Effector memory CD4-positive, alpha-beta T cell (primary cell): ENCODE measurements at regions not wholly inside any gene's neighbourhood (a gene's known extent, or its start where the extent isn't known, plus 50 kb on each side); places are given as distances from the start of the nearest gene placed in this dataset.
"Not testable (repeated sequence)": the region's sequence is repeated elsewhere in the genome, so short reads cannot be mapped to it uniquely, and the experiment has no call there.

Experiments used
- DNase-seq, 3 donors: peaks; one replicate each; pipeline ENCODE4 v3.0.0-alpha.2; 2020
- H3K27ac ChIP-seq: 2 replicates; pipeline ENCODE4 v1.7.0; 2013; ENCODE audit warnings: mild to moderate bottlenecking, low read length, moderate library complexity; ENCODE audit not compliant: insufficient read depth, poor library complexity, severe bottlenecking
- H3K27me3 ChIP-seq: replicated peaks from 2 replicates; pipeline ENCODE4 v1.7.0; 2013; ENCODE audit warnings: mild to moderate bottlenecking, low read length; ENCODE audit not compliant: insufficient read depth, control insufficient read depth, poor library complexity, severe bottlenecking
- H3K36me3 ChIP-seq: 2 replicates; pipeline ENCODE4 v1.7.0; 2013; ENCODE audit warnings: mild to moderate bottlenecking, low read length, moderate library complexity; ENCODE audit not compliant: control insufficient read depth, insufficient read depth
- H3K4me1 ChIP-seq: 2 replicates; pipeline ENCODE4 v1.7.0; 2013; ENCODE audit warnings: low read length, mild to moderate bottlenecking; ENCODE audit not compliant: control insufficient read depth, insufficient read depth, poor library complexity, severe bottlenecking
- H3K4me3 ChIP-seq: 2 replicates; pipeline ENCODE4 v1.7.0; 2013; ENCODE audit warnings: low read length, low read depth, mild to moderate bottlenecking; ENCODE audit not compliant: insufficient read depth, poor library complexity, severe bottlenecking
- H3K9me3 ChIP-seq: 2 replicates; pipeline ENCODE4 v1.7.0; 2013; ENCODE audit warnings: mild to moderate bottlenecking, low read length, moderate library complexity; ENCODE audit not compliant: control insufficient read depth

GRCh38 chr10:33920351-33920750 lies 585.9 kb upstream of the NRP1 start:
- Histone ChIP-seq H3K27me3 (no peaks in the 10 kb centered on the region), H3K4me3 (no peak overlapping the region), H3K9me3 (no peaks in the 10 kb centered on the region), H3K27ac (no peak overlapping the region), H3K36me3 (no peaks in the 10 kb centered on the region), H3K4me1 (no peaks in the 10 kb centered on the region)
- no peak for DNase-seq

GRCh38 chr10:33919244-33919643 lies 584.8 kb upstream of the NRP1 start:
- Histone ChIP-seq H3K4me3 (no peak overlapping the region), H3K27ac (no peak overlapping the region), H3K4me1 (no peaks in the 10 kb centered on the region), H3K9me3 (no peaks in the 10 kb centered on the region), H3K27me3 (no peaks in the 10 kb centered on the region), H3K36me3 (no peaks in the 10 kb centered on the region)
- DNase-seq = no peak

DNA sequence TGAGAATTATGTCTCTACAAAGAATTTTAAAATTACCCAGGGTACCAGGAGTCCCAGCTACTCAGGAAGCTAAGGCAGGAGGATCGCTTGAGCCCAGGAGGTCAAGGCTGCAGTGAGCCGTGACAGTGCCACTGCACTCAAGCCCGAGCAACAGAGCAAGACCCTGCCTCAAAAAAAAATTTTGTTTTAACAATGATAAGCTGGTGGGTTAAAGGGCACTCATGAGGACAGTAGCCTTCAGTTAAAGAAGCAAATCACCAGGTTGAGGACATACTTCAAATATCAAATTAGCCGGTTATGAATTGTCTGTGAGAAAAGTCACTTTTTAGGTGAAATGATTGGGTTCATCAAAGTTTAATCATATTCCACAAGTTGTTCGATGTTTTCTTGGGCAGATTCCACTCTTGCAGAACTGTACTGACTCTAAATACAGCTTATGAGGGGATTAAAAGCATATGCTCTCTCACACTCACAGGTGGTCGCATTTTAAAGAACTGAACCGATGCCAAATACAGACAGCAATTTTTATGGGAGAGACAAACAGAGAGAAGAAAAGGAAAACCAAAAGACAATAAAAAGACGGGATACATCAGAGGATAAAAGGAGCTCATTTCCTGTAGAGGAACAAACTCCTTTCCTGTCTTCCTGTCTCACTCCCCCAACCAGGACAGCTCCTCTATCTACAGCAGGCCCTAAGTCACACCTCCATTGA lies 582.8 kb upstream of the NRP1 start:
- H3K4me1 ChIP-seq = no peaks in the 10 kb centered on the region
- no peak overlapping the region for H3K27ac ChIP-seq
- H3K36me3 ChIP-seq = no peaks in the 10 kb centered on the region
- DNase-seq = no peak
- no peaks in the 10 kb centered on the region for H3K9me3 ChIP-seq
- H3K27me3 ChIP-seq = no peaks in the 10 kb centered on the region
- H3K4me3 ChIP-seq = no peak overlapping the region

GRCh38 chr10:33914746-33915145 lies 580.3 kb upstream of the NRP1 start:
- no peak for DNase-seq
- H3K9me3 ChIP-seq = no peaks in the 10 kb centered on the region
- no peaks in the 10 kb centered on the region for H3K36me3 ChIP-seq
- no peak overlapping the region for H3K27ac ChIP-seq
- H3K4me1 ChIP-seq = no peaks in the 10 kb centered on the region
- H3K27me3 ChIP-seq = no peaks in the 10 kb centered on the region
- no peak overlapping the region for H3K4me3 ChIP-seq

GRCh38 chr10:33913194-33913593 lies 578.7 kb upstream of the NRP1 start:
- no peak overlapping the region for H3K27ac ChIP-seq
- no peak for DNase-seq
- H3K4me1 ChIP-seq = no peaks in the 10 kb centered on the region
- no peaks in the 10 kb centered on the region for H3K36me3 ChIP-seq
- no peak overlapping the region for H3K4me3 ChIP-seq
- no peaks in the 10 kb centered on the region for H3K27me3 ChIP-seq
- H3K9me3 ChIP-seq = no peaks in the 10 kb centered on the region

DNA sequence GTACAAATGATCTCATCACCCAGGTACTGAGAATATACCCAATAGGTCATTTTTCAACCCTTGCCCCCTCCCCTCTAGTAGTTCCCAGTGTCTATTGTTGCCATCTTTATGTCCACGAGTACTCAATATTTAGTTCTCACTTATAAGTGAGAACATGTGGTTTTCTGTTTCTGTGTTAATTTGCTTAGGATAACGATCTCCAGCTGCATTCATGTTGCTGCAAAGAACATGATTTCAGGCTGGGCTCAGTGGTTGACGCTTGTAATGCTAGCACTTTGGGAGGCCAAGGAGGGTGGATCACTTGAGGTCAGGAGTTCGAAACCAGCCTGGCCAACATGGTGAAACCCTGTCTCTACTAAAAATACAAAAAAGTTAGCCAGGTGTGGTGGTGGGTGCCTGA lies 575.0 kb upstream of the NRP1 start:
- H3K4me3 ChIP-seq, DNase-seq, H3K27ac ChIP-seq, H3K36me3 ChIP-seq, H3K9me3 ChIP-seq, H3K4me1 ChIP-seq, H3K27me3 ChIP-seq: not testable (repeated sequence)

- Histone ChIP-seq H3K4me3 (no peak overlapping the region), H3K36me3 (no peaks in the 10 kb centered on the region), H3K27me3 (no peaks in the 10 kb centered on the region), H3K27ac (no peak overlapping the region), H3K4me1 (no peaks in the 10 kb centered on the region), H3K9me3 (no peaks in the 10 kb centered on the region)
- no peak for DNase-seq
These were observed 566.7 kb upstream of the NRP1 start for GRCh38 chr10:33901166-33901565.

DNA sequence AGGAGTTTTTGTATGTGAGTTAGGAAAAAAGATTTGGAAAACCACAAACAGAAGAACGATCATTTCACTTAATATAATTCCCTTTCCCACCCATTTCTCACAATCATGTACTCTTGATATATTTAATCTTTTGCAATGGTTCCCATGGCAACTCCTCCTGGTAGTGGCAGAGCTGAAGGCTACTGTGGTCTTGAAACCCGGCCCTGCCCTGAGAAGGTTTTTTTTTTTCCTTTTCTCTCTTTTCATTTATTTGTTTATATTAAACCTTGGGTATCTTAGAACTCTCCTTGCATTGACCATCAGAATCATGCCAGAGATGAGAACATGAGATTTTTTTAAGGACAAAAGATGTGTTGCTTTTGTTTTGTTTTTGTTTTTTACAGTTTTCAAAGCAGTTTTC lies 566.1 kb upstream of the NRP1 start:
- H3K27me3 ChIP-seq = no peaks in the 10 kb centered on the region
- H3K9me3 ChIP-seq = no peaks in the 10 kb centered on the region
- H3K27ac ChIP-seq = no peak overlapping the region
- no peak for DNase-seq
- no peaks in the 10 kb centered on the region for H3K36me3 ChIP-seq
- no peak overlapping the region for H3K4me3 ChIP-seq
- no peaks in the 10 kb centered on the region for H3K4me1 ChIP-seq

DNA sequence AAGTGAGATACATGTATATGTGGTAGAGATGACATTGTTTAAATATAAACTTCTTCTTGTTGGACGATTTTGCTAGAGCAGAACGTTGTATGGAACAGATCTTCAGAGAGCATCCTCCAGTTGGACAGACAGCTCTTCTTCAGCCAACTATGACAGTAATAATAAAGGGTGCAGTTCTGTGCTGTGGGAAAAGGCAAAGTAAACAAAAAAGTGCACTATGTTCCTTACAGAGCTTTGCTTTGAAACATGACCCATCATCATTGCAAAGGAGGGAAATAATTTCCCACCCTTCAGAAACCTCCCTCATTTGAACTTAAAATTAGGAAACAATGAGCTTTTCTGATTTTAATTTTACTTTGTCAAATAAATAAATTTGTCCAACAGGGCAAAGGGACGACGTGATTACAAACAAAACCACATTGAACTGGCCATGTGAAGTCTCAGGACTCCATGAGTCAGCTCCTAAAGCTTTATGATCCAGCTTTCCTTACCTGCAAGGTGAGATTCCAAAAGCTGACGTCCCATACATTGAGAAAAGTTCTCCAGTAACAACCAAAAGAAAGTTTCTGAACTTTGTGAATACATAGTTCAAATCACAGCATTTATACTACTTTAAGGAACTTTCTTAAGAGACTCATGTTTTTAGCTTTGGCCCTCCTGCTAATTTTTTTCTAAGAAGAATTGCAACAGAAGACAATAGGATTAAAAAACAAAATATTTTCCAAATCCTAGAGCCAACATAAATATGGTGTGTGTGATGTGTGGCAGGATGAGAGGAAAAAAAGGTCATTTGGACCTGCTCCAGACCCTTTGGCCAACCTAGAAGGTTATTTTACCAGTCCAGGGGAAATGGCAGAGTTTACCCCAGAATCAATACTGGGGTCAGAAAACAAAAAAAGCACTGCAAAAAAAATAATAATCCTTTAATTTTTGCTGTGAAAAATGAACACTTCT lies 565.4 kb upstream of the NRP1 start:
- Histone ChIP-seq H3K27me3 (no peaks in the 10 kb centered on the region), H3K4me3 (no peak overlapping the region), H3K27ac (no peak overlapping the region), H3K36me3 (no peaks in the 10 kb centered on the region), H3K4me1 (no peaks in the 10 kb centered on the region), H3K9me3 (no peaks in the 10 kb centered on the region)
- DNase-seq = no peak

GRCh38 chr10:33897291-33897752 lies 562.9 kb upstream of the NRP1 start:
- H3K9me3 ChIP-seq = no peaks in the 10 kb centered on the region
- no peak overlapping the region for H3K4me3 ChIP-seq
- no peak overlapping the region for H3K27ac ChIP-seq
- no peaks in the 10 kb centered on the region for H3K27me3 ChIP-seq
- no peaks in the 10 kb centered on the region for H3K36me3 ChIP-seq
- H3K4me1 ChIP-seq = no peaks in the 10 kb centered on the region
- no peak for DNase-seq
